ENCODE measurements at regions not wholly inside any gene's neighbourhood (a gene's known extent, or its start where the extent isn't known, plus 50 kb on each side); places are given as distances from the start of the nearest gene placed in this dataset.
"Not testable (repeated sequence)": the region's sequence is repeated elsewhere in the genome, so short reads cannot be mapped to it uniquely, and the experiment has no call there.

DNA sequence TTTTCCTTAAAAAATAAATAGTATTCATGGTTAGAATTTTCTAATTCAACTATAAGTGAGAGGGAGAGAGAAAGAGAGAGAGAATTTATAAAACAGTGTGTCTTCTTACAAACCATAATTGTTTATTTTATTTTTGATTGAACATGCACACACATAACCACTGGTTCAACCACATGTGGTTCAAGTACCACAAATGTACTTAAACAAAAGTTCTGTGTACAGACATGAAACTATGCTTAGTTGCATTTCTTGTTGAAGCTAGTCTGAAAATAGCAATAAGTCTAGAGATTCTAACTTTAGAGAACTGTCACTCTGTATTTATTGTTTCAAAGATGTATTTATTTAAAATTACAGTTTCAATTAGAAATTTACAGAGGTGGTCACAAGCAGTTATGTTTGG lies 130.6 kb upstream of the PDE4D start:
- Mint-ChIP-seq H3K4me3 (no peak overlapping the region), H3K27ac (no peak overlapping the region), H3K36me3 (ENCODE audit: insufficient read depth in 2 of 2) (no peaks in the 10 kb centered on the region), H3K4me1 (ENCODE audit: low read depth) (no peaks in the 10 kb centered on the region), H3K27me3 (ENCODE audit: low read depth) (no peaks in the 10 kb centered on the region), H3K9me3 (peaks cover 1 to 3% of the 10 kb centered on the region in 2 donors)
- ATAC-seq (replicated peaks in 1 of 2) (no peak), DNase-seq (no peak)

DNA sequence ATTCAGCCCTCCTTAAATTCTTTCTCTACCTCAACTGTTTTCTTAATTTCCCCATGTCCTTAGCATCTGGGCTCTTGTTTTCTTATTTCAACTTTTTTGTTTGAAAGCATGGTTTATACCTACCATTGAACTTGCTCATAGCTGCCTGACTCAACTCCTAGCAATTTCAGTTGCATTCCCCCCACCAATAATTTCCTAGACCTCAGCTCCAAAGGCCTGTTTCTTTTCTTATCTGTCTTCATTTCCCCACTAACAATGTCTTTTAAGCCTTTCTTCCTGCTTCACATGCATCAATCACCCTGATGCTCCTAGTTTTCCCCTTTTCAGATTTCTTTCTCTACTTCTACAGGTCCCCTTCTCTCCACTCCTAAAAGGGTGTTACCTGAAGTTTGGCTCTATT lies 129.7 kb upstream of the PDE4D start:
- Mint-ChIP-seq H3K36me3 (ENCODE audit: insufficient read depth in 2 of 2) (no peaks in the 10 kb centered on the region), H3K4me3 (no peak overlapping the region), H3K9me3 (peaks cover 1 to 3% of the 10 kb centered on the region in 2 donors), H3K4me1 (ENCODE audit: low read depth) (no peaks in the 10 kb centered on the region), H3K27ac (no peak overlapping the region), H3K27me3 (ENCODE audit: low read depth) (no peaks in the 10 kb centered on the region)
- ATAC-seq (replicated peaks in 1 of 2) (no peak), DNase-seq (no peak)

DNA sequence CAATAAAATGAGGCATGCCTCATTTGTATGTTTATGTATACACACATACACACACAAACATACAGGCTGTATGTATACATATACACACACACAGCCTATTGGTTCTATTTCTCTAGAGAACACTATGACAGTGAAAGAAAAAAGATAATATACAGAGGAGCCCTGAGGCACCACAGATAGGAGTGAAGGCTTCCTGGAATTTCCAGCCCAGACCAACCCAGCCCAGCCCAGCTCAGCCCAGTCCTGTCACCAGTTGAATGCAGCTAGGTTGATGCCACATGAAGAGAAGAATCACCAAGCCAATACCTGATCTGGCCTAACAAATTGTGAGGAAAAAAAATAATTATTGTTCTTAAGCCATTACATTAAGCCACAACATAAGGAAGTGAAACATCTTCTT lies 126.9 kb upstream of the PDE4D start:
- Mint-ChIP-seq H3K27me3 (ENCODE audit: low read depth) (no peaks in the 10 kb centered on the region), H3K27ac (no peak overlapping the region), H3K9me3 (peaks cover 1 to 3% of the 10 kb centered on the region in 2 donors), H3K4me1 (ENCODE audit: low read depth) (no peaks in the 10 kb centered on the region), H3K36me3 (ENCODE audit: insufficient read depth in 2 of 2) (no peaks in the 10 kb centered on the region), H3K4me3 (no peak overlapping the region)
- DNase-seq (no peak), ATAC-seq (replicated peaks in 1 of 2) (no peak)

DNA sequence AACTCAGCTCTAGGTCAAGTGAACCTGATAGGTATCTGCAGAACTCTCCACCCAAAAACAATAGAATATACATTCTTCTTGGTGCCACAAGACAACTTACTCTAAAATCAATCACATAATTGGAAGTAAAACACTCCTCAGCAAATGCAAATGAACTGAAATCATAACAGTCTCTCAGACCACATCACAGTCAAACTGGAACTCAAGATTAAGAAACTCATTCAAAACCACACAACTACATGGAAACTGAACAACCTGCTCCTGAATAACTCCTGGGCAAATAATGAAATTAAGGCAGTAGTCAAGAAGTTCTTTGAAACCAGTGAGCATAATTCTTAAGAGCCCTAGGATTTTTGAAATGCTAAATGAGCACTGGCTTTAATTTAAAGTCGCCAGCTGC lies 125.4 kb upstream of the PDE4D start:
- not testable (repeated sequence) for H3K36me3 Mint-ChIP-seq (ENCODE audit: insufficient read depth in 2 of 2); H3K4me3 Mint-ChIP-seq; H3K27me3 Mint-ChIP-seq (ENCODE audit: low read depth); DNase-seq; ATAC-seq (replicated peaks in 1 of 2); H3K4me1 Mint-ChIP-seq (ENCODE audit: low read depth); H3K27ac Mint-ChIP-seq; H3K9me3 Mint-ChIP-seq

DNA sequence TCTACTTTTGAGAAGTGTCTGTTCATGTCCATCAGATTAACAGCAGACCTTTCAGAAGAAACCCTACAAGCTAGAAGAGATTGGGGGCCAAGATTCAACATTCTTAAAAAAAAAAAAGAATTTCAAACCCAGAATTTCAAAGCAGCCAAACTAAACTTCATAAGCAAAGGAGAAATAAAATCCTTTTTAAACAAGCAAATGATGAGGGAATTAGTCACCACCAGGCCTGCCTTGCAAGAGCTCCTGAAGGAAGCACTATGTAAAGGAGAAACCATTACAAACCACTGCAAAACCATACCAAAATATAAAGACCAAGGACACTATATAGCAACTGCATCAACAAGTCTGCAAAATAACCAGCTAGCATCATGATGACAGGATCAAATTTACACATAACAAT lies 124.6 kb upstream of the PDE4D start:
- H3K4me3 Mint-ChIP-seq, result no peak overlapping the region
- no peaks in the 10 kb centered on the region for H3K4me1 Mint-ChIP-seq (ENCODE audit: low read depth)
- no peak for DNase-seq
- peaks cover 0 to 3% of the 10 kb centered on the region in 2 donors for H3K9me3 Mint-ChIP-seq
- H3K36me3 Mint-ChIP-seq (ENCODE audit: insufficient read depth in 2 of 2), result no peaks in the 10 kb centered on the region
- H3K27ac Mint-ChIP-seq, result no peak overlapping the region
- ATAC-seq (replicated peaks in 1 of 2), result no peak
- no peaks in the 10 kb centered on the region for H3K27me3 Mint-ChIP-seq (ENCODE audit: low read depth)

DNA sequence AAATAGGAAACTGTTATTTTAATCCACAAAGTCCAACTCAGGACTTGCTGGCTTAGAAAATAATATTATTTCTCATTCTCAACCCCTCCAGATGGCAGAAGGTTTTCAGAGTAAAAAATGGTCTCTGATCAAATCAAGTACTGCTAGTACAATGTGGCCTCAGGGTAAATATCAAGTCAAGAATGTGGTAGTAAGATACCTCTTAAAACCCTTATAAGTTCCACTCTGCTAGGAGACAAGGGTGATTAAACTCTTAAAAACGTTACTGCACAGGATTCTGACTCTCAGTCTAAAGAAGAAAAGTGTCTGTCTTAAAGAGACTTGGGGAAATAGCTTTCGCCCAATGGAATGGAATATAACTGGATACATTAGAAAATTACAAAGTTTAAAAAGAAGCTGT lies 120.8 kb upstream of the PDE4D start:
- no peak for ATAC-seq (replicated peaks in 1 of 2)
- H3K4me1 Mint-ChIP-seq (ENCODE audit: low read depth), result no peaks in the 10 kb centered on the region

DNA sequence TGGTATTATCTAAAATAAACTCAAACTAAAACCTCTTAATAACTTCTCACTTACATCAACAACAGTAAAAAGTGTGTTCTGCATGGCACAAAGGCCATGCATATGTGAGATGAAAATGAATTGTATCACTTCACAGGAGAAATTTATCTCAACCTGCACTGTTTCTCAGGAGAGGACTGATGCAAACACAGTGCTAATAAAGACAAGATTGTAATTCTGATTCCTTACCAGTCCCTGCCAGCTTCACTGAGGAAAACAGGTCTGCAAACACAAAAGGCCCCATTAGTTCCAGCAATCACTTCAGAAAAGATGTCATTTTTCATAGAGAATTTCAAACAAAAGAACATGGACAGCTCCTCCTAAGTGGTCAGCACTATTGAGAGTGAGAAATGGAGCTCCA lies 117.3 kb upstream of the PDE4D start:
- no peaks in the 10 kb centered on the region for H3K27me3 Mint-ChIP-seq (ENCODE audit: low read depth)
- H3K27ac Mint-ChIP-seq, result no peak overlapping the region
- no peaks in the 10 kb centered on the region for H3K4me1 Mint-ChIP-seq (ENCODE audit: low read depth)
- DNase-seq (no peak), ATAC-seq (replicated peaks in 1 of 2) (no peak)
- H3K36me3 Mint-ChIP-seq (ENCODE audit: insufficient read depth in 2 of 2), result no peaks in the 10 kb centered on the region
- H3K9me3 Mint-ChIP-seq, result no peaks in the 10 kb centered on the region
- no peak overlapping the region for H3K4me3 Mint-ChIP-seq

More for the DNA sequence above, 120.8 kb upstream of the PDE4D start:
- DNase-seq, result no peak
- H3K36me3 Mint-ChIP-seq (ENCODE audit: insufficient read depth in 2 of 2), result no peaks in the 10 kb centered on the region
- H3K27ac Mint-ChIP-seq, result no peak overlapping the region
- H3K4me3 Mint-ChIP-seq, result no peak overlapping the region
- no peaks in the 10 kb centered on the region for H3K27me3 Mint-ChIP-seq (ENCODE audit: low read depth)
- H3K9me3 Mint-ChIP-seq, result no peaks in the 10 kb centered on the region

DNA sequence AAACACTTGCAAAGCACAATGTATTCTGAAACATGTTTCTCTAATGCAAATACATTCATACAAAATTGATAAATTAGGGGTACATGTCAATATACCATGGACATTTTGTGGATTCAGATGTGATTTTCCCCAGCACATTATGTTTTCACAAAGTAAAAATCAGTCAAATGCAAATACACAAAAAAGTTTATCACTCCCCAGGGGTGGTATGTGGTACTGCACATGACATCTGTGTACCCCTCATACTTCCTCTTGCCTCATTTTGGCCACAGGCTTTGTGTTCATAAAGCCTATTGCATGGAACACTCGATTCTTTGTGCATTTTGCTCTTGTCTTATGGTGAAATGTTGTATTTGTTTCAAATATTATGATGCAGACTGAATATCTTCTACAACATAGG lies 116.8 kb upstream of the PDE4D start:
- DNase-seq (no peak), ATAC-seq (replicated peaks in 1 of 2) (no peak)
- Mint-ChIP-seq H3K4me3 (no peak overlapping the region), H3K36me3 (ENCODE audit: insufficient read depth in 2 of 2) (no peaks in the 10 kb centered on the region), H3K27ac (no peak overlapping the region), H3K27me3 (ENCODE audit: low read depth) (no peaks in the 10 kb centered on the region), H3K4me1 (ENCODE audit: low read depth) (no peaks in the 10 kb centered on the region), H3K9me3 (no peaks in the 10 kb centered on the region)

DNA sequence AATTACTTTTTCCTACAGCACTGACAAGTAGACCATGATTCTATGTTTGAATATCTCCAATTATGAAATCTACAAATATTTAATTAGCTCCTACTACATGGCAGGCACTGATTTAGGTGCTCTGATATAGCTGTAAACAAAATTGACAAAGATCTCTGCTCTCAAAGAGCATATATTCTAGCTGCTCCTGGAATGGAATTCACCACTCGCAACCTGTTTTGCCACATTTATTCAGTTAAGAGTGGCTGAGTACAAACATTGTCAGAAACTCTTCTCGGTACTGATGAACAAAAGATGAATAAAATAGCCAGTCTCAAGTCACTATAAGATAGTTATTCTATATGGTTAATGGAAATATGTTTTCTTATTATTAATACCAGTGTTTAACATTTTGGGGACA lies 114.2 kb upstream of the PDE4D start:
- no peaks in the 10 kb centered on the region for H3K36me3 Mint-ChIP-seq (ENCODE audit: insufficient read depth in 2 of 2)
- peaks cover 0 to 2% of the 10 kb centered on the region in 2 donors for H3K9me3 Mint-ChIP-seq
- H3K27ac Mint-ChIP-seq, result no peak overlapping the region
- H3K4me1 Mint-ChIP-seq (ENCODE audit: low read depth), result no peaks in the 10 kb centered on the region
- H3K27me3 Mint-ChIP-seq (ENCODE audit: low read depth), result no peaks in the 10 kb centered on the region
- no peak for DNase-seq
- ATAC-seq (replicated peaks in 1 of 2), result no peak
- no peak overlapping the region for H3K4me3 Mint-ChIP-seq

DNA sequence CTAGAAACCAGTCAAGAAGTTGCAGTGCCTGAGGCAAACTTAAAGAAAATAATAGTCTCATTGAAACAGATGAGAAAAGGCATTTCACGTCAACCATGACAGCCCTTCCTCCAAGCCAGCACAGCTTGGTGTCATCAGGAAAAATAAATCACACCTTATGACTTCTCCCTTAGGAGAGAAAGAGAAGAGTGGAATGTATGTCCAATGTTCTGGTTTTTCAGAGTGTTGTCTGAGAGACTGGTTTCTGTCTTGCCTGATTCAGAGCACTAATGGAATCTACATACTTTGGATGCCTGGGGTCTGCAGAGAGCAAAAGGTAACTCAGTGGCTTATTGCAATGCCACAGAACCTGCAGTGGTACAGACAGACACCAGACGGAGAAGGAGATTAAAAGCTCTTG lies 105.5 kb upstream of the PDE4D start:
- peaks cover 8% of the 10 kb centered on the region in 2 donors for H3K9me3 Mint-ChIP-seq
- no peak for DNase-seq
- ATAC-seq (replicated peaks in 1 of 2), result no peak
- H3K4me1 Mint-ChIP-seq (ENCODE audit: low read depth), result no peaks in the 10 kb centered on the region
- no peak overlapping the region for H3K27ac Mint-ChIP-seq
- H3K27me3 Mint-ChIP-seq (ENCODE audit: low read depth), result no peaks in the 10 kb centered on the region
- no peak overlapping the region for H3K4me3 Mint-ChIP-seq
- H3K36me3 Mint-ChIP-seq (ENCODE audit: insufficient read depth in 2 of 2), result no peaks in the 10 kb centered on the region

DNA sequence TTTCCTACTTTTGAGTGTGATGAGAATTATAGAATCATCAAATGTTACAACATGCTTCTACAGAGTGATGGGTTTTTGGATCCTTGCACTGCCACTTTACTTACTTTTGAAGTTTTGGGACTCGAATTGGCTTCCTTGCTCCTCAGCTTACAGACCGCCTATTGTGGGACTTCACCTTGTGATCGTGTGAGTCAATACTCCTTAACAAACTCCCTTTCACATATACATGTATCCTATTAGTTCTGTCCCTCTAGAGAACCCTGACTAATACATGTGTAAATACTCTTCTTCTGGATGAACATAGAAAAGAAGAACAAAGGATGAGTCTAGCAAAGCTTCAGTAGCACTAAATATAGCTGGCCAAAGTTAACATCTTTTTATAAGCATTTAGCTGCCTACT lies 98.7 kb upstream of the PDE4D start:
- no peaks in the 10 kb centered on the region for H3K36me3 Mint-ChIP-seq (ENCODE audit: insufficient read depth in 2 of 2)
- no peaks in the 10 kb centered on the region for H3K4me1 Mint-ChIP-seq (ENCODE audit: low read depth)
- ATAC-seq (replicated peaks in 1 of 2), result no peak

DNA sequence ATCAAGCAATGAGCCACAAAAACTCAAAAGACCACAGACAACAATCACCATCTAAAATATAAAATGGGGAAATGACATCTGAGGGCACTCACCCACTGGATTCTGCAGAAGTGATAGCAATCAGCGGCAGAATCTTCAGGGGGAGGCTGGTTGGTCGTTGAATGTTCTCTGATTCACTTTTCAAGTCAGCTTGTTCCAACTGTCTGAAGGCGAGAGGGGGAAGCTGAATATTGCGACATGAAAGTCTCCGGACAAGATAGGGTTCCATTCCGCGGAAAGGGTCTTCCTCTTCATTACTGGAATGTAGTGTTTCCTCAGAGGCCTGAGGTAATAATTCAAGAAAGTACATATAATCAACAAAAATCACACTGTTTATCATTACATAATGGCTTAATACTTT lies 94.9 kb upstream of the PDE4D start:
- H3K27ac Mint-ChIP-seq, result no peak overlapping the region
- no peaks in the 10 kb centered on the region for H3K27me3 Mint-ChIP-seq (ENCODE audit: low read depth)
- no peak overlapping the region for H3K4me3 Mint-ChIP-seq
- no peaks in the 10 kb centered on the region for H3K36me3 Mint-ChIP-seq (ENCODE audit: insufficient read depth in 2 of 2)
- ATAC-seq (replicated peaks in 1 of 2) (no peak), DNase-seq (no peak)
- no peaks in the 10 kb centered on the region for H3K9me3 Mint-ChIP-seq
- no peaks in the 10 kb centered on the region for H3K4me1 Mint-ChIP-seq (ENCODE audit: low read depth)

More for the DNA sequence above, 98.7 kb upstream of the PDE4D start:
- H3K27ac Mint-ChIP-seq, result no peak overlapping the region
- no peaks in the 10 kb centered on the region for H3K9me3 Mint-ChIP-seq
- no peaks in the 10 kb centered on the region for H3K27me3 Mint-ChIP-seq (ENCODE audit: low read depth)
- DNase-seq, result no peak
- no peak overlapping the region for H3K4me3 Mint-ChIP-seq

DNA sequence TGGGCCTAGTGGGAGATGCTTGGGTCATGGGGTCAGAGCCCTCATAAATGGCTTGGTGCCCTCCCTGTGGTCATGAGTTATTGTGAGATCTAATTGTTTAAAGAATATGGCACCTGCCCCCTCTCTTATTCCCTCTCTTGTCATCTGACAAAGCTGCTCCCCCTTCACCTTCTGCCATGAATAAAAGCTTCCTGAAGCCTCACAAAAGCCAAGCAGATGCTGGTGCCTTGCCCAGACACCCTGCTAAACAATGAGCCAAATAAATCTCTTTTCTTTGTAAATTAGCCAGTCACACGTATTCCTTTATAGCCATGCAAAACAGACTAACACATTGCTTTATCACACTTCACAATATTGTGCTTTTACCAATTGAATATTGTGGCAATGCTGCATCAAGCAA lies 82.8 kb upstream of the PDE4D start:
- ATAC-seq (replicated peaks in 1 of 2) (no peak), DNase-seq (no peak)
- Mint-ChIP-seq H3K4me3 (no peak overlapping the region), H3K36me3 (ENCODE audit: insufficient read depth in 2 of 2) (no peaks in the 10 kb centered on the region), H3K9me3 (peaks cover 4% of the 10 kb centered on the region in 2 donors), H3K27me3 (ENCODE audit: low read depth) (no peaks in the 10 kb centered on the region), H3K4me1 (ENCODE audit: low read depth) (no peaks in the 10 kb centered on the region), H3K27ac (no peak overlapping the region)

DNA sequence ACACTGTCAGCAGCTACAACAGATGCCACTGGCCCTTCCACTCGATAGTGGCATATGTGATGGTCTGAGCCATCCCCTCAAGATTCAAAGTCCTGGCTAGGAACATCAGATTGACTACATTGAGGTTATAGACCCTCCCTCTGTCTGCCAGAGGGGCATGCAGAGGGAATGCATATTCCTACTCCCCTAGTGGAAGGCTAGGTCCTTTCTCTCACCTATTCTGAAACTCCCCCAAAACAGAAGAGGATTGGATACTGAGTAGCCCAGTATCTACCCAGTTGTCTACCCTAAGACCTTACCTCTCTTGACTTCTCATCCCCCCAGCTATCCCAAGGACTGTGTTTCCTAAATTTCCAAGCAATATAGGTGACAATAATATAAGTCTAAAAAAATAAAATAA lies 78.5 kb upstream of the PDE4D start:
- DNase-seq (no peak), ATAC-seq (replicated peaks in 1 of 2) (no peak)
- H3K36me3 Mint-ChIP-seq (ENCODE audit: insufficient read depth in 2 of 2), result no peaks in the 10 kb centered on the region
- no peak overlapping the region for H3K4me3 Mint-ChIP-seq
- no peaks in the 10 kb centered on the region for H3K4me1 Mint-ChIP-seq (ENCODE audit: low read depth)
- no peak overlapping the region for H3K27ac Mint-ChIP-seq
- H3K9me3 Mint-ChIP-seq, result peaks cover 4% of the 10 kb centered on the region in 2 donors
- H3K27me3 Mint-ChIP-seq (ENCODE audit: low read depth), result no peaks in the 10 kb centered on the region

DNA sequence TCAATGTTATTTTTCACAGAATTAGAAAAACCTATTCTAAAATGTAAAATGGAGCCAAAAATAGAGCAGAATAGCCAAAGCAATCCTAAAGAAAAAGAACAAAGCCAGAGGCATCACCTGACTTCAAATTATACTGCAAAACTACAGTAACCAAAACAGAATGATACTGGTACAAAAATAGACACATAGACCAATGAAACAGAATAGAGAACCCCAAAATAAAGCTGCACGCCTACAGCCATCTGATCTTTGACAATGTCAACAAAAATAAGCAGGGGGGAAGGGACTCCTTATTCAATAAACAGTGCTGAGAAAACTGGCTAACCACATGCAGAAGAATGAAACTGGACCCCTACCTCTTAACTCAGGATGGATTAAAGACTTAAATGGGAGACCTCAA lies 65.8 kb upstream of the PDE4D start:
- Mint-ChIP-seq H3K9me3 (peaks cover 0 to 2% of the 10 kb centered on the region in 2 donors), H3K36me3 (ENCODE audit: insufficient read depth in 2 of 2) (no peaks in the 10 kb centered on the region), H3K27ac (no peak overlapping the region), H3K4me1 (ENCODE audit: low read depth) (no peaks in the 10 kb centered on the region), H3K4me3 (no peak overlapping the region), H3K27me3 (ENCODE audit: low read depth) (no peaks in the 10 kb centered on the region)
- no peak for DNase-seq
- ATAC-seq (replicated peaks in 1 of 2), result no peak

Measured in activated T-cell treated with anti-CD3 and anti-CD28 coated beads, Interleukin-2, amount 50 U/mL, for 72 hours (primary cell).